ENCODE measurements at regions not wholly inside any gene's neighbourhood (a gene's known extent, or its start where the extent isn't known, plus 50 kb on each side); places are given as distances from the start of the nearest gene placed in this dataset.

- no peak for TF ChIP-seq CTCF (IDR thresholded peaks at IDR 0.05)
- H3K4me1 Mint-ChIP-seq (ENCODE audit: low read depth): no peaks in the 10 kb centered on the region
- no peak overlapping the region for H3K4me3 Mint-ChIP-seq
- peaks cover 2% of the 10 kb centered on the region; the same call in 1 of the 2 replicates for H3K27me3 Mint-ChIP-seq (ENCODE audit: insufficient read depth)
- H3K36me3 Mint-ChIP-seq (ENCODE audit: low read depth): no peaks in the 10 kb centered on the region
- peaks cover 20% of the 10 kb centered on the region for H3K9me3 Mint-ChIP-seq
- DNase-seq: no peak
- H3K27ac Mint-ChIP-seq: no peak overlapping the region
Measured at GRCh38 chr1:29520571-29521437, 284.5 kb downstream of the PTPRU start.

GRCh38 chr1:29519788-29520110, 283.4 kb downstream of the PTPRU start:
- H3K9me3 Mint-ChIP-seq: peaks cover 15% of the 10 kb centered on the region; the same call in 1 of the 2 replicates
- DNase-seq: no peak
- H3K27ac Mint-ChIP-seq: no peak overlapping the region
- H3K4me1 Mint-ChIP-seq (ENCODE audit: low read depth): no peaks in the 10 kb centered on the region
- no peaks in the 10 kb centered on the region for H3K36me3 Mint-ChIP-seq (ENCODE audit: low read depth)
- H3K27me3 Mint-ChIP-seq (ENCODE audit: insufficient read depth): peaks cover 2% of the 10 kb centered on the region; the same call in 1 of the 2 replicates
- no peak for TF ChIP-seq CTCF (IDR thresholded peaks at IDR 0.05)
- H3K4me3 Mint-ChIP-seq: no peak overlapping the region

GRCh38 chr1:29519108-29519787, 282.9 kb downstream of the PTPRU start:
- peaks cover 2% of the 10 kb centered on the region; the same call in 1 of the 2 replicates for H3K27me3 Mint-ChIP-seq (ENCODE audit: insufficient read depth)
- H3K27ac Mint-ChIP-seq: no peak overlapping the region
- peaks cover 15% of the 10 kb centered on the region; the same call in 1 of the 2 replicates for H3K9me3 Mint-ChIP-seq

GRCh38 chr1:29518183-29518835, 282.0 kb downstream of the PTPRU start:
- Mint-ChIP-seq H3K36me3 (ENCODE audit: low read depth) (no peaks in the 10 kb centered on the region), H3K4me1 (ENCODE audit: low read depth) (no peaks in the 10 kb centered on the region), H3K27me3 (ENCODE audit: insufficient read depth) (peaks cover 2% of the 10 kb centered on the region; the same call in 1 of the 2 replicates), H3K4me3 (no peak overlapping the region), H3K9me3 (peaks cover 15% of the 10 kb centered on the region; the same call in 1 of the 2 replicates), H3K27ac (no peak overlapping the region)
- no peak for TF ChIP-seq CTCF (IDR thresholded peaks at IDR 0.05)
- DNase-seq: no peak

More at GRCh38 chr1:29519108-29519787, 282.9 kb downstream of the PTPRU start:
- no peak for TF ChIP-seq CTCF (IDR thresholded peaks at IDR 0.05)
- H3K4me1 Mint-ChIP-seq (ENCODE audit: low read depth): no peaks in the 10 kb centered on the region
- H3K4me3 Mint-ChIP-seq: no peak overlapping the region
- H3K36me3 Mint-ChIP-seq (ENCODE audit: low read depth): no peaks in the 10 kb centered on the region
- DNase-seq: no peak

- TF ChIP-seq CTCF (IDR thresholded peaks at IDR 0.05): no peak
- Mint-ChIP-seq H3K36me3 (ENCODE audit: low read depth) (no peaks in the 10 kb centered on the region), H3K4me1 (ENCODE audit: low read depth) (no peaks in the 10 kb centered on the region), H3K27me3 (ENCODE audit: insufficient read depth) (peaks cover 2% of the 10 kb centered on the region; the same call in 1 of the 2 replicates), H3K27ac (no peak overlapping the region), H3K9me3 (peaks cover 10% of the 10 kb centered on the region; the same call in 1 of the 2 replicates), H3K4me3 (no peak overlapping the region)
- no peak for DNase-seq
Measured at GRCh38 chr1:29517251-29518086, 281.1 kb downstream of the PTPRU start.

All from HFFc6 (cell line).